Breast epithelium (tissue), 3 donors: ENCODE measurements at regions not wholly inside any gene's neighbourhood (a gene's known extent, or its start where the extent isn't known, plus 50 kb on each side); places are given as distances from the start of the nearest gene placed in this dataset.

Experiments
- POLR2A ChIP-seq: fragments of 450-650 bp; IDR thresholded peaks from one replicate; pipeline ENCODE4 v1.6.1; 2016; ENCODE audit warnings: antibody characterized with exemption, mild to moderate bottlenecking, moderate library complexity
- POLR2AphosphoS5 ChIP-seq, 3 donors: sonication (generic); formaldehyde crosslinking; IDR thresholded peaks; one replicate each; pipeline ENCODE4 v1.6.1; 2017; ENCODE audit warnings: antibody characterized with exemption in 3 of 3
- TF ChIP-seq, protein P1 (sequence below), 3 donors: fragments of 450-650 bp; IDR thresholded peaks; one replicate each; pipeline ENCODE4 v1.5.1; 2016 to 2017; ENCODE audit warnings: antibody characterized with exemption in 3 of 3, mild to moderate bottlenecking in 3 of 3, moderate library complexity in 3 of 3

DNA sequence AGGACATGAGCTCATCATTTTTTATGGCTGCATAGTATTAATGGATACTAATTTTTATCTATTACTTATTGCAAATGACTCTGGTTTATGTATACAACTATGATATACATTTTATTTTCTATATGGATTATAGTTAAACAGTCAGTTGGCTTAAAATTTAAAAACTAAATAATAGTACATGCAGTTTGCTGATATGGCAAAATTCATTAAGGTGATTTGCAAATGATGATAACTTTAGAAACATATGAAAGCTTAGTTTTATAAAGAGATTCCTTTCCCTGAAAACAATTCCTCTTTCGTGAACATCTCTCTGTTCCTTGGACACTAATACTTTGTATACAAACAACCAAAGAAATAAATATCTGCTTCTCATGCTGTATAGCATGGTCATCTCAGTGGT lies 165.5 kb upstream of the SEMA3E start:
- TF ChIP-seq, protein P1, sequence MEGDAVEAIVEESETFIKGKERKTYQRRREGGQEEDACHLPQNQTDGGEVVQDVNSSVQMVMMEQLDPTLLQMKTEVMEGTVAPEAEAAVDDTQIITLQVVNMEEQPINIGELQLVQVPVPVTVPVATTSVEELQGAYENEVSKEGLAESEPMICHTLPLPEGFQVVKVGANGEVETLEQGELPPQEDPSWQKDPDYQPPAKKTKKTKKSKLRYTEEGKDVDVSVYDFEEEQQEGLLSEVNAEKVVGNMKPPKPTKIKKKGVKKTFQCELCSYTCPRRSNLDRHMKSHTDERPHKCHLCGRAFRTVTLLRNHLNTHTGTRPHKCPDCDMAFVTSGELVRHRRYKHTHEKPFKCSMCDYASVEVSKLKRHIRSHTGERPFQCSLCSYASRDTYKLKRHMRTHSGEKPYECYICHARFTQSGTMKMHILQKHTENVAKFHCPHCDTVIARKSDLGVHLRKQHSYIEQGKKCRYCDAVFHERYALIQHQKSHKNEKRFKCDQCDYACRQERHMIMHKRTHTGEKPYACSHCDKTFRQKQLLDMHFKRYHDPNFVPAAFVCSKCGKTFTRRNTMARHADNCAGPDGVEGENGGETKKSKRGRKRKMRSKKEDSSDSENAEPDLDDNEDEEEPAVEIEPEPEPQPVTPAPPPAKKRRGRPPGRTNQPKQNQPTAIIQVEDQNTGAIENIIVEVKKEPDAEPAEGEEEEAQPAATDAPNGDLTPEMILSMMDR (IDR thresholded peaks at IDR 0.05) = no peak
- TF ChIP-seq POLR2A (no peak), POLR2AphosphoS5 (IDR thresholded peaks at IDR 0.05) (no peak)
